K562 (cell line): ENCODE measurements at regions not wholly inside any gene's neighbourhood (a gene's known extent, or its start where the extent isn't known, plus 50 kb on each side); places are given as distances from the start of the nearest gene placed in this dataset.

Experiments used
- ATAC-seq: fragments of 200-7000 bp; cut with Tn5 transposase; 3 replicates; pipeline ENCODE4 v1.9.1; 2020; ENCODE audit warnings: moderate library complexity
- BruUV-seq: library from RNA; stranded (reverse); fragments of 400-500 nt; replicated peaks from 2 replicates; lab custom pipeline; 2021; lab: Mats Ljungman, UMichigan
- CTCF ChIA-PET: fragments of 300-600 bp; formaldehyde crosslinking; extraction: SDS; loops from one replicate; lab custom pipeline; 2021; ENCODE audit warnings: low intra/inter-chr PET ratio; lab: Yijun Ruan, JAX
- POLR2A ChIA-PET: fragments of 300-600, 350-650 bp; sonication (Branson Sonifier 250); formaldehyde crosslinking; extraction: SDS; loops from one replicate; lab custom pipeline; 2021; ENCODE audit warnings: antibody characterized with exemption, inconsistent platforms; lab: Yijun Ruan, JAX
- DNase-seq, 4 experiments: peaks; one replicate each; pipeline versions ENCODE4 v3.0.0 to v3.0.0-alpha.2; 2011 to 2018; ENCODE audit warnings: low spot score in 3 of 4, mixed read lengths in 3 of 4; ENCODE audit errors: extremely low read depth in 1 of 4
- FAIRE-seq: peaks from 2 replicates; lab custom pipeline; 2011; peaks lifted over from hg19 to GRCh38; lab: Jason Lieb, UNC
- H2AFZ ChIP-seq: 2 replicates; pipeline ENCODE4 v1.6.0; 2011; ENCODE audit warnings: low read depth, low read length, control low read depth, inconsistent platforms
- H3K27ac ChIP-seq: fragments of 200-600 bp; 3 replicates; pipeline ENCODE4 v1.8.0; 2011; ENCODE audit warnings: low read depth, mild to moderate bottlenecking, control low read depth, inconsistent platforms, low read length, moderate library complexity, mixed read lengths; ENCODE audit errors: extremely low read depth
- H3K27me3 ChIP-seq, 2 experiments: fragments of 300-600 bp in 1 of 2; 2 replicates in 1 of 2; 3 replicates in 1 of 2; pipeline versions ENCODE4 v1.6.0 to v1.8.0; 2011; ENCODE audit warnings: inconsistent platforms in 2 of 2, low read length in 2 of 2, mild to moderate bottlenecking in 1 of 2, mixed read lengths in 1 of 2, moderate library complexity in 1 of 2; ENCODE audit not compliant: control insufficient read depth in 2 of 2, insufficient read depth in 2 of 2
- H3K36me3 ChIP-seq: fragments of 300-600 bp; 3 replicates; pipeline ENCODE4 v1.8.0; 2011; ENCODE audit warnings: mild to moderate bottlenecking, low read length, inconsistent platforms; ENCODE audit not compliant: control insufficient read depth, insufficient read depth
- H3K4me1 ChIP-seq, 2 experiments: fragments of 200-600 bp in 1 of 2; replicated peaks in 1 of 2; 2 replicates in 1 of 2; 3 replicates in 1 of 2; pipeline versions ENCODE4 v1.5.1 to v1.8.0; 2011; ENCODE audit warnings: inconsistent platforms in 2 of 2, low read length in 2 of 2, mild to moderate bottlenecking in 1 of 2, mixed read lengths in 1 of 2, moderate library complexity in 1 of 2; ENCODE audit not compliant: control insufficient read depth in 2 of 2, insufficient read depth in 2 of 2
- H3K4me2 ChIP-seq: 2 replicates; pipeline ENCODE4 v1.6.1; 2011; ENCODE audit warnings: low read length, control low read depth, inconsistent platforms, mixed read lengths; ENCODE audit not compliant: insufficient read depth
- H3K4me3 ChIP-seq: fragments of 200-600 bp; sonication (generic), shearing (Covaris generic); 2 replicates; pipeline ENCODE4 v1.5.1; 2016; ENCODE audit warnings: control low read depth, inconsistent platforms
- H3K79me2 ChIP-seq: fragments of 200-600 bp; 3 replicates; pipeline ENCODE4 v1.8.0; 2011; ENCODE audit warnings: low read length, inconsistent platforms; ENCODE audit not compliant: control insufficient read depth, insufficient read depth
- H3K9ac ChIP-seq, 2 experiments: 2 replicates each; pipeline versions ENCODE4 v1.6.0 to v1.6.1; 2011; ENCODE audit warnings: low read depth in 2 of 2, low read length in 2 of 2, control low read depth in 1 of 2, inconsistent platforms in 1 of 2, mild to moderate bottlenecking in 1 of 2, mixed read lengths in 1 of 2; ENCODE audit not compliant: insufficient read depth in 1 of 2
- H3K9me1 ChIP-seq: one replicate; pipeline ENCODE4 v1.6.0; 2011; ENCODE audit warnings: inconsistent platforms, mild to moderate bottlenecking, low read length, moderate library complexity; ENCODE audit not compliant: control insufficient read depth, insufficient read depth
- H3K9me3 ChIP-seq: replicated peaks from 2 replicates; pipeline ENCODE4 v1.5.1; 2011; ENCODE audit warnings: low read depth, low read length, inconsistent platforms; ENCODE audit not compliant: control insufficient read depth, insufficient read depth
- H4K20me1 ChIP-seq: replicated peaks from 2 replicates; pipeline ENCODE4 v1.6.1; 2011; ENCODE audit warnings: low read length, inconsistent platforms, mixed read lengths; ENCODE audit not compliant: control insufficient read depth, insufficient read depth
- ARNT ChIP-seq, 2 experiments: fragments of 450-650 bp; IDR thresholded peaks; 2 replicates each; pipeline ENCODE4 v1.6.1; 2016; ENCODE audit warnings: mild to moderate bottlenecking in 1 of 2
- C11orf30 ChIP-seq: fragments of 450-650 bp; IDR thresholded peaks from 2 replicates; pipeline ENCODE4 v1.6.1; 2016; ENCODE audit warnings: low read depth, mild to moderate bottlenecking
- HDAC8 ChIP-seq: fragments of 450-650 bp; IDR thresholded peaks from 2 replicates; pipeline ENCODE4 v1.6.1; 2016; ENCODE audit warnings: mild to moderate bottlenecking, missing genetic modification characterization, moderate library complexity, missing compliant biosample characterization
- HMGXB4 ChIP-seq: sonication (generic); formaldehyde crosslinking; IDR thresholded peaks from 2 replicates; pipeline ENCODE4 v1.8.1; 2023; ENCODE audit warnings: mild to moderate bottlenecking, missing genetic modification reagents
- MAFG ChIP-seq: fragments of 450-650 bp; conservative IDR thresholded peaks from 2 replicates; pipeline ENCODE4 v1.6.1; 2016; ENCODE audit warnings: missing genetic modification characterization, missing compliant biosample characterization
- MAFK ChIP-seq: IDR thresholded peaks from 2 replicates; pipeline ENCODE4 v1.6.1; 2011; ENCODE audit warnings: low read length, improper control_type of control experiment
- MEF2D ChIP-seq: conservative IDR thresholded peaks from 2 replicates; pipeline ENCODE4 v1.6.1; 2016; ENCODE audit warnings: low read depth, missing genetic modification characterization, missing compliant biosample characterization
- NBN ChIP-seq: fragments of 450-650 bp; IDR thresholded peaks from 2 replicates; pipeline ENCODE4 v1.6.1; 2016; ENCODE audit warnings: low read depth, mild to moderate bottlenecking
- NFE2 ChIP-seq: IDR thresholded peaks from 2 replicates; pipeline ENCODE4 v1.6.1; 2014; ENCODE audit warnings: antibody characterized with exemption, low read depth
- PBX2 ChIP-seq, 2 experiments: IDR thresholded peaks in 1 of 2; conservative IDR thresholded peaks in 1 of 2; 2 replicates each; pipeline ENCODE4 v1.6.1; 2016; ENCODE audit warnings: low read depth in 2 of 2, mild to moderate bottlenecking in 1 of 2, missing compliant biosample characterization in 1 of 2, missing genetic modification characterization in 1 of 2, moderate library complexity in 1 of 2
- RBM15 ChIP-seq: fragments of 200-400 bp; formaldehyde crosslinking; IDR thresholded peaks from 2 replicates; pipeline ENCODE4 v1.6.1; 2018; ENCODE audit warnings: mild to moderate bottlenecking, low read length, moderate library complexity; ENCODE audit not compliant: insufficient read depth
- ZNF316 ChIP-seq: fragments of 450-650 bp; IDR thresholded peaks from 2 replicates; pipeline ENCODE4 v1.6.1; 2016
- WGBS: fragments of 100-300 bp; shearing (Covaris generic); methylation state at CpG from one replicate; pipeline ENCODE4 v1.1.6; 2016; ENCODE audit warnings: low coverage, mixed read lengths; ENCODE audit not compliant: insufficient coverage; ENCODE audit errors: missing lambda C conversion rate; 5-methylcytosine and 5-hydroxymethylcytosine counted together
- in situ Hi-C: fragments of 300-500 bp; cut with MboI; formaldehyde crosslinking; loops from 4 replicates; pipeline ENCODE4 v1.15.0; 2018; ENCODE audit warnings: inconsistent platforms, mixed read lengths
- intact Hi-C: fragments of 100-400 bp; cut with micrococcal nuclease; formaldehyde crosslinking; loops from 2 replicates; pipeline ENCODE4 v1.14.2; 2022
- TF ChIP-seq, protein P1 (sequence below): fragments of 450-650 bp; formaldehyde crosslinking; IDR thresholded peaks from 2 replicates; pipeline ENCODE4 v1.4.0; 2020; ENCODE audit warnings: mild to moderate bottlenecking, moderate library complexity

DNA sequence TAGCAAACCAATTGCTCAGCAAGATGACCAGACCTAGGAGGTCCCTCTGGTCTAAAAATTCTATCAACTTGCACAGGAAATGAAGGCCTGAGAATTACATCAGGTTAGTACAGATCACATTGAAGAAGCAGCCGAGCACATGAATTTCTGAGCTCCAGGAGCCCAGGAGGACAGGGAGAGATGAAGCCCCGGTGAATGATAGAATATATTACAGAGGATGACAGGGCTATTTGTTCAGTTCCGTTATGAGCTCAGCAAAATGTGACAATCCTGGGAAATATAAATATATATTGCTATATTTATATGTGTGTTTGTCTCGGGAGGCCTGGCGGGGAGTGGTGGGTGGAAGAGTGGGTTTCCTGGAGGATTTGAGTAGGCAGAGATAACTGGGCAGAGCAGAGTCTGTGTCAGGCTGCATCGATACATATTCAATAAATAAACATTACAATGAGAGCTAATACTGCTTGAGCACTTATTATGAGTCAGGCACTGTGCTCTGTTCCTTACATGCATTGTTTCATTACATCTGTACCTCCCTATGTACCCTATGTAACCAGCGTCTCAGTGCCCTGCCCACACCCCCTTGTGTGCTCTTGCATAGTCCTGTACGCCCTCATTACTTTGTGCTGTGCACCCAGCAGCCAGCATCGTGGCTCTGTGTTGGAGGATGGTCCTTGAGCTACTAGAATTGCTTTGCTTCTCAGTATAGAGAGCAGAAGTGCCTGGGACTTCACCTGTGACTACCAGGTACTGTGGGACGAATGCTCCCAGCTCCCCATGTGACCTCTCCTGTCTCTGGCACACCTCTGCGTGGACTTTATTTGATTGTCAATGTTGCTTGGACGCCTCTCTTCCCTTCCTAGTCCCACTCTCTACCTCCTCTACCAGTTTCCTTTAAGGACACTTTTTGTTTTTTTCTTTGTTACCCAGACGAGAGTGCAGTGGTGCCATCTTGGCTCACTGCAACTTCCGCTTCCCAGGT is 58.1 kb upstream of the KLF9 start:
- ChIA-PET POLR2A (interaction anchor here (0.6 to 1.8 kb wide), 6 partner anchors 13 to 1198 kb away, joined by 3 to 7 read pairs (median 4); no protein-coding TSS in a partner anchor), CTCF (no interaction called here)
- Histone ChIP-seq H2AFZ (peak overlapping the region; percentile 72), H3K79me2 (no peaks in the 10 kb centered on the region), H3K4me3 (no peak overlapping the region), H3K9me3 (no peaks in the 10 kb centered on the region), H4K20me1 (no peaks in the 10 kb centered on the region)
- no peak for DNase-seq
- no peak for TF ChIP-seq MEF2D (tag)
- peak; percentile 56; the same call in 1 of the 2 replicates for TF ChIP-seq NFE2
- peak; percentile 67; the same call in 1 of the 2 replicates for TF ChIP-seq MAFG
- TF ChIP-seq NBN = no peak
- no peak for TF ChIP-seq RBM15
- no peak for TF ChIP-seq PBX2 (CRISPR knock-in tag; IDR thresholded peaks at IDR 0.05; ENCODE audit: low read depth)
- 0 out of 2 replicates have a peak, but pooled peaks have one; percentile 13 for TF ChIP-seq PBX2 (tag; conservative IDR thresholded peaks at IDR 0.05; ENCODE audit: low read depth)
- TF ChIP-seq ARNT (IDR thresholded peaks at IDR 0.05) = no peak
- no peak for TF ChIP-seq HMGXB4 (CRISPR knock-in tag)
- TF ChIP-seq C11orf30 = peak; percentile 64
- TF ChIP-seq, protein P1, sequence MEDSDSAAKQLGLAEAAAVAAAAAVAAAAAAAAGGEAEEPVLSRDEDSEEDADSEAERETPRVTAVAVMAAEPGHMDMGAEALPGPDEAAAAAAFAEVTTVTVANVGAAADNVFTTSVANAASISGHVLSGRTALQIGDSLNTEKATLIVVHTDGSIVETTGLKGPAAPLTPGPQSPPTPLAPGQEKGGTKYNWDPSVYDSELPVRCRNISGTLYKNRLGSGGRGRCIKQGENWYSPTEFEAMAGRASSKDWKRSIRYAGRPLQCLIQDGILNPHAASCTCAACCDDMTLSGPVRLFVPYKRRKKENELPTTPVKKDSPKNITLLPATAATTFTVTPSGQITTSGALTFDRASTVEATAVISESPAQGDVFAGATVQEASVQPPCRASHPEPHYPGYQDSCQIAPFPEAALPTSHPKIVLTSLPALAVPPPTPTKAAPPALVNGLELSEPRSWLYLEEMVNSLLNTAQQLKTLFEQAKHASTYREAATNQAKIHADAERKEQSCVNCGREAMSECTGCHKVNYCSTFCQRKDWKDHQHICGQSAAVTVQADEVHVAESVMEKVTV (CRISPR knock-in tag) = no peak
- TF ChIP-seq HDAC8 (tag) = no peak
- peak; percentile 22; the same call in 1 of the 2 replicates for TF ChIP-seq MAFK
- peak; percentile 86 for TF ChIP-seq ZNF316
- TF ChIP-seq, all 486 proteins: peak for 6
- BruUV-seq = no TSS peak
- in situ Hi-C loops = no loop called here
- Histone ChIP-seq H3K9me1 (no peaks in the 10 kb centered on the region), H3K4me2 (no peak overlapping the region), H3K9ac (no peak overlapping the region), H3K27ac (no peak overlapping the region), H3K36me3 (no peaks in the 10 kb centered on the region), H3K27me3 (no peaks in the 10 kb centered on the region), H3K4me1 (peaks cover 0 to 2% of the 10 kb centered on the region in 2 experiments; a peak in 3 of 5 replicates)
- WGBS = 33% methylated on average over 12 of the region's 14 CpGs
- FAIRE-seq (no peak), ATAC-seq (peak; percentile 60)
- intact Hi-C loops = no loop called here
